Left lung (tissue), 4 donors: ENCODE measurements at regions not wholly inside any gene's neighbourhood (a gene's known extent, or its start where the extent isn't known, plus 50 kb on each side); places are given as distances from the start of the nearest gene placed in this dataset.

Experiments
- ATAC-seq: fragments of 200-7000 bp; cut with Tn5 transposase; one replicate; pipeline ENCODE4 v1.9.1; 2020; ENCODE audit warnings: moderate library complexity
- DNase-seq, 4 donors: peaks; one replicate each; pipeline ENCODE4 v3.0.0-alpha.2; 2013 to 2020
- H3K27ac ChIP-seq, 2 donors: fragments of 200-600 bp; sonication (generic) in 1 of 2; one replicate each; pipeline versions ENCODE4 v1.5.0 to v1.8.0; 2020 to 2021
- H3K27me3 ChIP-seq, 2 donors: fragments of 200-600 bp; sonication (generic) in 1 of 2; one replicate each; pipeline versions ENCODE4 v1.5.0 to v1.8.0; 2020 to 2021
- H3K36me3 ChIP-seq, 2 donors: fragments of 200-600 bp; sonication (generic) in 1 of 2; one replicate each; pipeline versions ENCODE4 v1.5.0 to v1.8.0; 2020 to 2021
- H3K4me1 ChIP-seq, 2 donors: fragments of 200-600 bp; one replicate each; pipeline ENCODE4 v1.8.0; 2021
- H3K4me3 ChIP-seq, 2 donors: fragments of 200-600 bp; sonication (generic) in 1 of 2; one replicate each; pipeline versions ENCODE4 v1.5.0 to v1.8.0; 2020 to 2021; ENCODE audit warnings: mild to moderate bottlenecking in 1 of 2
- H3K9me3 ChIP-seq, 2 donors: fragments of 200-600 bp; sonication (generic) in 1 of 2; one replicate each; pipeline versions ENCODE4 v1.5.0 to v1.8.0; 2020 to 2021
- CTCF ChIP-seq, 2 donors: fragments of 200-600 bp; sonication (generic) in 1 of 2; IDR thresholded peaks; one replicate each; pipeline versions ENCODE4 v1.5.0 to v1.8.0; 2021; ENCODE audit warnings: antibody characterized with exemption in 2 of 2
- intact Hi-C, 2 donors: fragments of 100-400 bp; cut with DNase I; formaldehyde crosslinking; loops; one replicate each; pipeline versions ENCODE4 v1.11.2 to v1.14.2; 2022
- donor health status: DM: no; HTN: yes; CAD: no.
- donor health status: DM: no; HTN: no; CAD: no.

DNA sequence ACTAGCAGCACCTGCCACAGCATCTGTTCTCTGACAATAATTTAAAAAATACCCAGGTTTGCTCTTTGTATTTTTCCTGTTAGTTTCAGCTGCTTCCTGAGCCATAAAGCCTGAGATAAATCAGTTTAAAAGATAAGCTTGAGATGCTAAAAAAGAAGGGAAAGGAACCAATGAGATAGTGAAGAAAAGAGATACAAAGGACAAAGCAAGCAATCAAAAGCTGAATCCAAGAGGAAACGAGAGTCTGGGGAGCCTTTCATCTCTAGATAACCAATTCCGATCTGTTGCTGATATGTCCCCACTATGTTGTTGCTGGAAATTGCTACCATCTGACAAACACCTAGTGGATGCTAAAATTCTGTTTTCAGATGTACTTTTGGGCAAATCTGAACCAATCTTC is 201.4 kb downstream of the RBM43 start:
- no peak overlapping the region for H3K4me3 ChIP-seq
- no peak for TF ChIP-seq CTCF (IDR thresholded peaks at IDR 0.05)
- no peaks in the 10 kb centered on the region for H3K27me3 ChIP-seq

GRCh38 chr2:151056870-151057269 is 204.8 kb downstream of the RBM43 start:
- Histone ChIP-seq H3K27me3 (no peaks in the 10 kb centered on the region), H3K4me1 (no peaks in the 10 kb centered on the region), H3K9me3 (no peaks in the 10 kb centered on the region), H3K27ac (no peak overlapping the region), H3K36me3 (no peaks in the 10 kb centered on the region), H3K4me3 (no peak overlapping the region)
- no peak for ATAC-seq
- intact Hi-C loops = no loop called here
- no peak for DNase-seq
- no peak for TF ChIP-seq CTCF (IDR thresholded peaks at IDR 0.05)

More for the DNA sequence above, 201.4 kb downstream of the RBM43 start:
- Histone ChIP-seq H3K27ac (no peak overlapping the region), H3K9me3 (no peaks in the 10 kb centered on the region), H3K36me3 (no peaks in the 10 kb centered on the region), H3K4me1 (no peaks in the 10 kb centered on the region)
- no peak for ATAC-seq
- no peak for DNase-seq
- intact Hi-C loops = no loop called here

- Histone ChIP-seq H3K36me3 (no peaks in the 10 kb centered on the region), H3K4me1 (no peaks in the 10 kb centered on the region), H3K9me3 (no peaks in the 10 kb centered on the region), H3K4me3 (no peak overlapping the region), H3K27ac (no peak overlapping the region), H3K27me3 (no peaks in the 10 kb centered on the region)
- ATAC-seq = no peak
- no peak for DNase-seq
- intact Hi-C loops = no loop called here
- no peak for TF ChIP-seq CTCF (IDR thresholded peaks at IDR 0.05)
These were observed 208.0 kb downstream of the RBM43 start for GRCh38 chr2:151053661-151053990.

DNA sequence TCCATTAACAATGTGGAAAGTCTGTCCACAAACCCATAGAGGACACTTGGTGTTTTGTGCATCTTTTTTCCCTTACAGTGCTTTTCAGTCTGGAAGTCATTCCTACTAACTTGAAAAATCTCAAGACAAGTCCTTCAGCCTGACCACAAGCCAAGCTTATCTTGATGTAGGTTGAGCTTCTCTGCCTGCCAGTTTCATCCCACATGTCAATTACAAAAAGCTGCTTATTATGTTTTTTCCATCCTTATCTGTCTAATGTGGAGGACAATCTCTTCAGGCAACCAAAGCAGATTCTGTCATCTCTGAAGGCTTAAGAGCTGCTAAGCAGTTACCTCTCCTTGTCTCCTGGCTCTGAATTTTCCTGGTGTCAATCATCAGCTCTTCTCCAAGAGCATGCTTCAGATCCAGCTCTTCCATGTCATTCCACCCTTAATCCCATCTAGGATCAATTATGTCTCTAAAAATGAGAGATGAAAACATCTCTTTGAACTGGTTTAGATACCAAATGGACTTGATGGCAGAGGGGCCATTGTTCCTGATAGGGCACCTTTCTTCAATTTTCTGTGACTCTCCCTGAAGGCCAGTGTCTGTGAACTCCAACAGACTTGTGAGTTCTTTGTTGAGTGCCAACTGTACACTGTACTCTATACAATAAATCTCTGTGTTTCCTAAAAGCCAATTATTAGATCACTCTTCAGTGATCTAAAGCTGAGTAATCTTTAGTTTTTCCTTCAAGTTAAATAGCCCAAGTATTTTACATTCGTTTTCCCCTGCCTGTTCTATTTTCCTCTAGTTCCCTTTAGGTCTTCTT is 208.6 kb downstream of the RBM43 start:
- Histone ChIP-seq H3K4me1 (no peaks in the 10 kb centered on the region), H3K9me3 (no peaks in the 10 kb centered on the region), H3K27ac (no peak overlapping the region), H3K4me3 (no peak overlapping the region), H3K36me3 (no peaks in the 10 kb centered on the region), H3K27me3 (no peaks in the 10 kb centered on the region)
- ATAC-seq (no peak), DNase-seq (no peak)
- no peak for TF ChIP-seq CTCF (IDR thresholded peaks at IDR 0.05)
- intact Hi-C loops = no loop called here

GRCh38 chr2:151051574-151052220 is 210.0 kb downstream of the RBM43 start:
- no peak overlapping the region for H3K4me3 ChIP-seq
- DNase-seq (peak in 1 of 4 donors; percentile 14), ATAC-seq (peak; percentile 95)
- intact Hi-C loops = no loop called here
- H3K27ac ChIP-seq = no peak overlapping the region
- no peaks in the 10 kb centered on the region for H3K4me1 ChIP-seq
- no peaks in the 10 kb centered on the region for H3K9me3 ChIP-seq
- H3K27me3 ChIP-seq = no peaks in the 10 kb centered on the region
- TF ChIP-seq CTCF (IDR thresholded peaks at IDR 0.05) = peak; percentile 73 to 86
- no peaks in the 10 kb centered on the region for H3K36me3 ChIP-seq
